ENCODE measurements at regions not wholly inside any gene's neighbourhood (a gene's known extent, or its start where the extent isn't known, plus 50 kb on each side); places are given as distances from the start of the nearest gene placed in this dataset.

DNA sequence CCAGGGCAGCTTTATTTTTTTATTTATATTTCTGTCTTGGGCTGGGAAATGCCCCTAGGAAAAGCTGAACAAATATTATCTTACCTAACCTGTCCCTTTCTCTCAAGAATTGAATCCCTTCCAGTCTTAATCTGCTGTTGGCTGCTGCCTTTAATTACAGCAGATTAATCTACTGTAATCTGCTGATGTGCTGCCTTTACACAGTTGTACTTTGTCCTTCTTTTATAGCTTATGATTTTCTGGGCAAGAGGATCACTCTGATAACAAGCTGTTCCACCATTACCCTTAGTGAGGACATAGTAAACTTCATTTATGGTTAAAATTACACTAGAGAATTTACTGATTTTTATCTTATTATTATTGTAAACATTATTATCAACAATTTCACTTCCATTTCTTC is 234.5 kb upstream of the MAN1A1 start:
- CTCF ChIA-PET: no interaction called here
- Histone ChIP-seq H3K79me1 (ENCODE audit: low read depth in 1 of 2, low read length in 2 of 2) (no peaks in the 10 kb centered on the region), H4K20me1 (ENCODE audit: insufficient read depth, low read length) (no peaks in the 10 kb centered on the region), H3K14ac (replicated peaks; ENCODE audit: low read depth, low read length) (no peak overlapping the region), H2BK20ac (ENCODE audit: low read depth, low read length) (no peak overlapping the region), H3K56ac (ENCODE audit: extremely low read depth, insufficient read depth, low read length) (no peak overlapping the region), H3K9ac (ENCODE audit: low read depth, low read length) (no peak overlapping the region), H2BK15ac (ENCODE audit: low read depth, low read length) (no peak overlapping the region), H3K23ac (ENCODE audit: low read depth, low read length) (no peak overlapping the region), H2AK5ac (ENCODE audit: low read depth, low read length) (no peak overlapping the region), H3K9me1 (ENCODE audit: insufficient read depth, low read length) (no peaks in the 10 kb centered on the region), H3K4me1 (ENCODE audit: control insufficient read depth, insufficient read depth, low read length) (no peaks in the 10 kb centered on the region), H2AK9ac (replicated peaks; ENCODE audit: low read depth, low read length, poor library complexity) (no peak overlapping the region), H3K27me3 (ENCODE audit: control insufficient read depth, insufficient read depth, low read length) (no peaks in the 10 kb centered on the region), H3K27ac (ENCODE audit: insufficient read depth, low read length) (no peak overlapping the region), H3K9me3 (ENCODE audit: control insufficient read depth, insufficient read depth, low read length) (no peaks in the 10 kb centered on the region), H2BK5ac (ENCODE audit: low read depth, low read length, poor library complexity, severe bottlenecking) (no peak overlapping the region), H4K5ac (ENCODE audit: low read depth, low read length) (no peak overlapping the region), H4K91ac (ENCODE audit: insufficient read depth, low read depth, low read length) (no peak overlapping the region), H3K4me3 (ENCODE audit: insufficient read depth, low read depth, low read length) (no peak overlapping the region), H4K8ac (ENCODE audit: low read depth in 2 of 2, low read length in 2 of 2) (no peak overlapping the region), H2AFZ (replicated peaks; ENCODE audit: low read length, poor library complexity) (no peak overlapping the region), H3K18ac (ENCODE audit: low read depth, low read length) (no peak overlapping the region), H3K4ac (ENCODE audit: low read depth, low read length) (no peak overlapping the region), H3K36me3 (ENCODE audit: control insufficient read depth, insufficient read depth, low read length) (no peaks in the 10 kb centered on the region), H2BK120ac (ENCODE audit: low read depth, low read length) (no peak overlapping the region), H3K4me2 (ENCODE audit: low read depth, low read length) (no peak overlapping the region)
- no TSS peak for BruUV-seq (replicated peaks)
- no peak for TF ChIP-seq FOS (IDR thresholded peaks at IDR 0.05; ENCODE audit: low read depth, low read length)
- no peak for TF ChIP-seq RAD21 (IDR thresholded peaks at IDR 0.05; ENCODE audit: low read length)
- TF ChIP-seq, protein P1, sequence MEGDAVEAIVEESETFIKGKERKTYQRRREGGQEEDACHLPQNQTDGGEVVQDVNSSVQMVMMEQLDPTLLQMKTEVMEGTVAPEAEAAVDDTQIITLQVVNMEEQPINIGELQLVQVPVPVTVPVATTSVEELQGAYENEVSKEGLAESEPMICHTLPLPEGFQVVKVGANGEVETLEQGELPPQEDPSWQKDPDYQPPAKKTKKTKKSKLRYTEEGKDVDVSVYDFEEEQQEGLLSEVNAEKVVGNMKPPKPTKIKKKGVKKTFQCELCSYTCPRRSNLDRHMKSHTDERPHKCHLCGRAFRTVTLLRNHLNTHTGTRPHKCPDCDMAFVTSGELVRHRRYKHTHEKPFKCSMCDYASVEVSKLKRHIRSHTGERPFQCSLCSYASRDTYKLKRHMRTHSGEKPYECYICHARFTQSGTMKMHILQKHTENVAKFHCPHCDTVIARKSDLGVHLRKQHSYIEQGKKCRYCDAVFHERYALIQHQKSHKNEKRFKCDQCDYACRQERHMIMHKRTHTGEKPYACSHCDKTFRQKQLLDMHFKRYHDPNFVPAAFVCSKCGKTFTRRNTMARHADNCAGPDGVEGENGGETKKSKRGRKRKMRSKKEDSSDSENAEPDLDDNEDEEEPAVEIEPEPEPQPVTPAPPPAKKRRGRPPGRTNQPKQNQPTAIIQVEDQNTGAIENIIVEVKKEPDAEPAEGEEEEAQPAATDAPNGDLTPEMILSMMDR (conservative IDR thresholded peaks at IDR 0.05; ENCODE audit: low read depth, low read length): no peak
- TF ChIP-seq, protein P2, sequence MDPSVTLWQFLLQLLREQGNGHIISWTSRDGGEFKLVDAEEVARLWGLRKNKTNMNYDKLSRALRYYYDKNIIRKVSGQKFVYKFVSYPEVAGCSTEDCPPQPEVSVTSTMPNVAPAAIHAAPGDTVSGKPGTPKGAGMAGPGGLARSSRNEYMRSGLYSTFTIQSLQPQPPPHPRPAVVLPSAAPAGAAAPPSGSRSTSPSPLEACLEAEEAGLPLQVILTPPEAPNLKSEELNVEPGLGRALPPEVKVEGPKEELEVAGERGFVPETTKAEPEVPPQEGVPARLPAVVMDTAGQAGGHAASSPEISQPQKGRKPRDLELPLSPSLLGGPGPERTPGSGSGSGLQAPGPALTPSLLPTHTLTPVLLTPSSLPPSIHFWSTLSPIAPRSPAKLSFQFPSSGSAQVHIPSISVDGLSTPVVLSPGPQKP (IDR thresholded peaks at IDR 0.05; ENCODE audit: borderline replicate concordance, low read depth, low read length): no peak
- no peak for TF ChIP-seq SMC3 (IDR thresholded peaks at IDR 0.05; ENCODE audit: low read depth, low read length)
- TF ChIP-seq MXI1 (IDR thresholded peaks at IDR 0.05; ENCODE audit: borderline replicate concordance, low read depth, low read length): no peak
- TF ChIP-seq MAZ (IDR thresholded peaks at IDR 0.05; ENCODE audit: borderline replicate concordance, low read depth, low read length): no peak
- no peak for TF ChIP-seq RFX5 (IDR thresholded peaks at IDR 0.05; ENCODE audit: low read depth, low read length)
- no peak for TF ChIP-seq MAFK (IDR thresholded peaks at IDR 0.05; ENCODE audit: low read depth, low read length)
- TF ChIP-seq RCOR1 (IDR thresholded peaks at IDR 0.05; ENCODE audit: insufficient replicate concordance, low read length): no peak
- TF ChIP-seq BHLHE40 (IDR thresholded peaks at IDR 0.05; ENCODE audit: low read depth, low read length): no peak
- TF ChIP-seq CHD1 (IDR thresholded peaks at IDR 0.05; ENCODE audit: low read depth, low read length): no peak
- no peak for TF ChIP-seq NFE2L2 (IDR thresholded peaks at IDR 0.05; ENCODE audit: low read depth, low read length)
- in situ Hi-C loops (cut with MboI; ENCODE audit: low sequenced_read_pairs) (no loop called here), dilution Hi-C loops (cut with HindIII; ENCODE audit: low sequenced_read_pairs, unreplicated experiment) (no loop called here), intact Hi-C loops (cut with micrococcal nuclease) (no loop called here)
- POLR2A ChIA-PET (ENCODE audit: unreplicated experiment): no interaction called here
- DNase-seq: no peak
- no peak for ATAC-seq (ENCODE audit: low read depth)

Data from IMR-90 (cell line).